GM23338 (cell line): ENCODE measurements at regions not wholly inside any gene's neighbourhood (a gene's known extent, or its start where the extent isn't known, plus 50 kb on each side); places are given as distances from the start of the nearest gene placed in this dataset.

Source experiments
- ATAC-seq: fragments of 200-7000 bp; cut with Tn5 transposase; 3 replicates; pipeline ENCODE4 v1.9.1; 2020
- DNase-seq: peaks from one replicate; pipeline ENCODE4 v3.0.0-alpha.2; 2015; ENCODE audit warnings: low spot score
- H2AFZ ChIP-seq: fragments of 200-600 bp; sonication (generic); 2 replicates; pipeline ENCODE4 v1.8.0; 2016; ENCODE audit warnings: antibody characterized with exemption, mild to moderate bottlenecking, moderate library complexity
- H3F3A ChIP-seq: fragments of 200-600 bp; sonication (generic); replicated peaks from 2 replicates; pipeline ENCODE4 v1.8.0; 2017; ENCODE audit warnings: antibody characterized with exemption, mixed run types, low read depth
- H3K27ac ChIP-seq: fragments of 200-600 bp; sonication (generic); 2 replicates; pipeline ENCODE4 v1.6.1; 2016; ENCODE audit warnings: low read depth
- H3K27me3 ChIP-seq: fragments of 200-600 bp; sonication (generic); 2 replicates; pipeline ENCODE4 v1.8.0; 2016; ENCODE audit warnings: mild to moderate bottlenecking, mixed run types, moderate library complexity; ENCODE audit not compliant: insufficient read depth
- H3K36me3 ChIP-seq: fragments of 200-600 bp; sonication (generic); 2 replicates; pipeline ENCODE4 v1.8.0; 2016; ENCODE audit warnings: mild to moderate bottlenecking; ENCODE audit not compliant: insufficient read depth
- H3K4me1 ChIP-seq: fragments of 200-600 bp; sonication (generic); 2 replicates; pipeline ENCODE4 v1.8.0; 2016; ENCODE audit warnings: mild to moderate bottlenecking, moderate library complexity; ENCODE audit not compliant: insufficient read depth
- H3K4me2 ChIP-seq: fragments of 200-600 bp; sonication (generic); 2 replicates; pipeline ENCODE4 v1.7.1; 2017; ENCODE audit warnings: mixed run types
- H3K4me3 ChIP-seq: fragments of 200-600 bp; sonication (generic); 2 replicates; pipeline ENCODE4 v1.6.1; 2016; ENCODE audit warnings: mixed run types
- H3K79me2 ChIP-seq: fragments of 200-600 bp; sonication (generic); replicated peaks from 2 replicates; pipeline ENCODE4 v1.8.0; 2017; ENCODE audit warnings: mild to moderate bottlenecking; ENCODE audit not compliant: insufficient read depth
- H3K9me2 ChIP-seq: fragments of 200-600 bp; sonication (generic); 2 replicates; pipeline ENCODE4 v1.8.0; 2017; ENCODE audit not compliant: insufficient read depth
- H4K20me1 ChIP-seq: fragments of 200-600 bp; sonication (generic); replicated peaks from 2 replicates; pipeline ENCODE4 v1.8.0; 2017; ENCODE audit warnings: mild to moderate bottlenecking; ENCODE audit not compliant: insufficient read depth
- H3K27ac Mint-ChIP-seq: 2 replicates; pipeline ENCODE4 v1.8.0; 2020; ENCODE audit warnings: inconsistent platforms, mild to moderate bottlenecking, moderate library complexity, mixed read lengths
- H3K27me3 Mint-ChIP-seq: 3 replicates; pipeline ENCODE4 v1.8.0; 2022; ENCODE audit warnings: low read depth, mild to moderate bottlenecking, moderate library complexity, mixed read lengths, inconsistent platforms; ENCODE audit not compliant: insufficient read depth, poor library complexity
- H3K36me3 Mint-ChIP-seq: 3 replicates; pipeline ENCODE4 v1.8.0; 2021; ENCODE audit warnings: low read depth, mild to moderate bottlenecking, inconsistent platforms, moderate library complexity, mixed read lengths
- H3K4me1 Mint-ChIP-seq: 3 replicates; pipeline ENCODE4 v1.8.0; 2020; ENCODE audit warnings: mild to moderate bottlenecking, inconsistent platforms, mixed read lengths
- H3K4me3 Mint-ChIP-seq: 3 replicates; pipeline ENCODE4 v1.8.0; 2021; ENCODE audit warnings: moderate library complexity, mild to moderate bottlenecking, inconsistent platforms, mixed read lengths
- H3K9me3 Mint-ChIP-seq: 3 replicates; pipeline ENCODE4 v1.8.0; 2020; ENCODE audit warnings: moderate library complexity, mild to moderate bottlenecking, inconsistent platforms, mixed read lengths
- CREB1 ChIP-seq: fragments of 250-450 bp; sonication (Bioruptor Pico); IDR thresholded peaks from 2 replicates; pipeline ENCODE4 v1.5.0; 2020; ENCODE audit warnings: low read depth, mild to moderate bottlenecking, moderate library complexity
- ETS1 ChIP-seq: IDR thresholded peaks from 2 replicates; pipeline ENCODE4 v1.6.1; 2016; ENCODE audit warnings: antibody characterized with exemption
- EZH2 ChIP-seq: fragments of 200-600 bp; sonication (generic); IDR thresholded peaks from one replicate; pipeline ENCODE4 v1.8.0; 2017; ENCODE audit warnings: antibody characterized with exemption, mild to moderate bottlenecking, low read depth; ENCODE audit not compliant: unreplicated experiment
- EZH2phosphoT487 ChIP-seq: fragments of 200-600 bp; sonication (generic); IDR thresholded peaks from one replicate; pipeline ENCODE4 v1.8.1; 2018; ENCODE audit warnings: antibody characterized with exemption; ENCODE audit not compliant: unreplicated experiment
- JUNB ChIP-seq: IDR thresholded peaks from one replicate; pipeline ENCODE4 v1.6.1; 2016; ENCODE audit warnings: antibody characterized with exemption; ENCODE audit not compliant: unreplicated experiment
- NANOG ChIP-seq: IDR thresholded peaks from 2 replicates; pipeline ENCODE4 v1.6.1; 2016; ENCODE audit warnings: antibody characterized with exemption, borderline replicate concordance
- POLR2AphosphoS5 ChIP-seq: IDR thresholded peaks from 2 replicates; pipeline ENCODE4 v1.6.1; 2016; ENCODE audit warnings: antibody characterized with exemption, low read depth
- STAT1 ChIP-seq: IDR thresholded peaks from one replicate; pipeline ENCODE4 v1.6.1; 2016; ENCODE audit warnings: antibody characterized with exemption; ENCODE audit not compliant: unreplicated experiment
- ZNF114 ChIP-seq: fragments of 250-450 bp; sonication (Bioruptor Pico); IDR thresholded peaks from 2 replicates; pipeline ENCODE4 v1.5.0; 2020; ENCODE audit warnings: mild to moderate bottlenecking, moderate library complexity
- ZNF331 ChIP-seq: fragments of 250-450 bp; sonication (Bioruptor Pico); IDR thresholded peaks from 2 replicates; pipeline ENCODE4 v1.5.0; 2020; ENCODE audit warnings: low read depth, mild to moderate bottlenecking, moderate library complexity
- ZNF462 ChIP-seq: fragments of 250-450 bp; sonication (Bioruptor Pico); IDR thresholded peaks from 2 replicates; pipeline ENCODE4 v1.5.0; 2020; ENCODE audit warnings: mild to moderate bottlenecking, moderate library complexity
- TF ChIP-seq, protein P1 (sequence below), 2 experiments: fragments of 200-600 bp in 1 of 2; sonication (generic) in 1 of 2; conservative IDR thresholded peaks; 2 replicates each; pipeline versions ENCODE4 v1.5.1 to v1.6.1; 2016 to 2017; ENCODE audit warnings: antibody characterized with exemption in 2 of 2, low read depth in 2 of 2, mild to moderate bottlenecking in 2 of 2, moderate library complexity in 1 of 2

DNA sequence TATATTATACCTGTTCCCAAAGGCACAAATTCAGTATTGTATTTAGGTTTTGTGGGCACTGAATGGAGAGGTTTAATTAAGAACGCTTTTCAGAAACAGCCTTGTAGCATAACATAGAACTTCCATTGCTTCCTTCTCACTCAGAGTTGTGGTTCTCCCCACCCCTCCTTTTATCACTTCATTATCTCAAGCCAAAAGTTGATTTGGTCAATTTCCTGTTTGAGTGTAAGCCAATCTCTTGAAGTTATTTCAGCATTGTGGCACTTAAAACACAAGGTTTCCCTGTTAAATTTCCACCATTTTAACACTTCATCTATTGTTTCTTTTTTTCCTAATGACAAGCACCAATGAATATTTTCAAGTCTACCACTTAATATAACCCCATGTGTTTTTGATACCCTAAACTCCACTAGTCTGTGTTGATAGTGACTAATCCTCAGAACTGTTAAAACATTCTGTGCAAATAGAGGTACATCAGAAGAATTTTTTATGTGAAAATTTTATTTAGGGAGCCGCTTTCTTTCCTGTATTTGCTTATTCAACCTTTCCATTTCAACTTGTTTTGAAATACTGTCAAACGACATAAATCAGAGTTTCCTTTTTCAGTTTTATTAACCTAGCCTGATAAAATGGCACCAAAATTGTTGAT, 340.1 kb downstream of the BCAT1 start:
- Histone ChIP-seq H3K9me2 (no peaks in the 10 kb centered on the region; the same call in 1 of the 2 replicates), H3K4me1 (no peaks in the 10 kb centered on the region), H2AFZ (no peak overlapping the region), H3K4me3 (no peak overlapping the region), H3K36me3 (no peaks in the 10 kb centered on the region), H3K79me2 (no peaks in the 10 kb centered on the region), H3K4me2 (no peak overlapping the region), H4K20me1 (no peaks in the 10 kb centered on the region), H3F3A (no peaks in the 10 kb centered on the region), H3K27me3 (no peaks in the 10 kb centered on the region), H3K27ac (no peak overlapping the region)
- no peaks in the 10 kb centered on the region for H3K4me1 Mint-ChIP-seq
- H3K27ac Mint-ChIP-seq, result no peak overlapping the region
- no peak overlapping the region for H3K4me3 Mint-ChIP-seq
- no peak for DNase-seq
- no peaks in the 10 kb centered on the region; the same call in 2 of the 3 replicates for H3K36me3 Mint-ChIP-seq
- peaks cover 9% of the 10 kb centered on the region; the same call in 2 of the 3 replicates for H3K9me3 Mint-ChIP-seq
- no peak for ATAC-seq
- TF ChIP-seq ETS1, result no peak
- no peak for TF ChIP-seq ZNF331 (CRISPR knock-in tag)
- no peak for TF ChIP-seq ZNF114 (CRISPR knock-in tag)
- no peak for TF ChIP-seq NANOG
- TF ChIP-seq CREB1 (CRISPR knock-in tag), result no peak
- no peak for TF ChIP-seq ZNF462 (CRISPR knock-in tag)
- TF ChIP-seq JUNB, result no peak
- TF ChIP-seq POLR2AphosphoS5, result no peak
- TF ChIP-seq, protein P1, sequence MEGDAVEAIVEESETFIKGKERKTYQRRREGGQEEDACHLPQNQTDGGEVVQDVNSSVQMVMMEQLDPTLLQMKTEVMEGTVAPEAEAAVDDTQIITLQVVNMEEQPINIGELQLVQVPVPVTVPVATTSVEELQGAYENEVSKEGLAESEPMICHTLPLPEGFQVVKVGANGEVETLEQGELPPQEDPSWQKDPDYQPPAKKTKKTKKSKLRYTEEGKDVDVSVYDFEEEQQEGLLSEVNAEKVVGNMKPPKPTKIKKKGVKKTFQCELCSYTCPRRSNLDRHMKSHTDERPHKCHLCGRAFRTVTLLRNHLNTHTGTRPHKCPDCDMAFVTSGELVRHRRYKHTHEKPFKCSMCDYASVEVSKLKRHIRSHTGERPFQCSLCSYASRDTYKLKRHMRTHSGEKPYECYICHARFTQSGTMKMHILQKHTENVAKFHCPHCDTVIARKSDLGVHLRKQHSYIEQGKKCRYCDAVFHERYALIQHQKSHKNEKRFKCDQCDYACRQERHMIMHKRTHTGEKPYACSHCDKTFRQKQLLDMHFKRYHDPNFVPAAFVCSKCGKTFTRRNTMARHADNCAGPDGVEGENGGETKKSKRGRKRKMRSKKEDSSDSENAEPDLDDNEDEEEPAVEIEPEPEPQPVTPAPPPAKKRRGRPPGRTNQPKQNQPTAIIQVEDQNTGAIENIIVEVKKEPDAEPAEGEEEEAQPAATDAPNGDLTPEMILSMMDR (conservative IDR thresholded peaks at IDR 0.05; ENCODE audit: low read depth in 2 of 2), result no peak
- TF ChIP-seq EZH2phosphoT487, result no peak
- TF ChIP-seq STAT1, result no peak
- TF ChIP-seq EZH2, result no peak
- peaks cover 2% of the 10 kb centered on the region for H3K27me3 Mint-ChIP-seq
